GM12878 (cell line): ENCODE measurements at regions not wholly inside any gene's neighbourhood (a gene's known extent, or its start where the extent isn't known, plus 50 kb on each side); places are given as distances from the start of the nearest gene placed in this dataset.

Experiments used
- CTCF ChIP-seq, 3 experiments: IDR thresholded peaks in 2 of 3; conservative IDR thresholded peaks in 1 of 3; 2 replicates each; pipeline ENCODE4 v1.5.1; 2011; ENCODE audit warnings: low read depth in 3 of 3, low read length in 3 of 3, mild to moderate bottlenecking in 3 of 3, control low read depth in 2 of 3, moderate library complexity in 2 of 3, inconsistent platforms in 1 of 3, mixed read lengths in 1 of 3; ENCODE audit not compliant: control insufficient read depth in 2 of 3, insufficient read depth in 1 of 3; ENCODE audit errors: extremely low read depth in 1 of 3
- FOXK2 ChIP-seq: fragments of 450-650 bp; IDR thresholded peaks from 2 replicates; pipeline ENCODE4 v1.6.1; 2017; ENCODE audit warnings: mild to moderate bottlenecking, moderate library complexity
- MAX ChIP-seq: IDR thresholded peaks from 2 replicates; pipeline ENCODE4 v1.6.1; 2012; ENCODE audit warnings: low read depth, low read length, improper control_type of control experiment
- MEF2B ChIP-seq: fragments of 450-650 bp; IDR thresholded peaks from 2 replicates; pipeline ENCODE4 v1.6.1; 2018; ENCODE audit warnings: mild to moderate bottlenecking, moderate library complexity; ENCODE audit not compliant: partially characterized antibody, poor library complexity, severe bottlenecking
- POLR2A ChIP-seq: IDR thresholded peaks from 2 replicates; pipeline ENCODE4 v1.6.1; 2011; ENCODE audit warnings: low read depth, mild to moderate bottlenecking, low read length
- SIN3A ChIP-seq: IDR thresholded peaks from 2 replicates; pipeline ENCODE4 v1.6.1; 2012; ENCODE audit warnings: low read depth, low read length, improper control_type of control experiment

GRCh38 chr17:27367121-27367981 lies 73.4 kb downstream of the WSB1 start:
- TF ChIP-seq CTCF (IDR thresholded peaks at IDR 0.05 in 2 of 3, conservative IDR thresholded peaks at IDR 0.05 in 1 of 3; ENCODE audit: control insufficient read depth in 2 of 3, extremely low read depth in 1 of 3, insufficient read depth in 1 of 3, low read depth in 3 of 3, low read length in 3 of 3) (no peak), POLR2A (no peak), MAX (no peak), FOXK2 (no peak), MEF2B (no peak), SIN3A (no peak)
